HG02588 (cell line): ENCODE measurements at regions not wholly inside any gene's neighbourhood (a gene's known extent, or its start where the extent isn't known, plus 50 kb on each side); places are given as distances from the start of the nearest gene placed in this dataset.
"Not testable (repeated sequence)": the region's sequence is repeated elsewhere in the genome, so short reads cannot be mapped to it uniquely, and the experiment has no call there.

ENCODE experiments used
- ATAC-seq: cut with Tn5 transposase; IDR thresholded peaks from one replicate; pipeline ENCODE4 v1.9.1; 2021; ENCODE audit warnings: mild to moderate bottlenecking, moderate library complexity; ENCODE audit not compliant: unreplicated experiment

DNA sequence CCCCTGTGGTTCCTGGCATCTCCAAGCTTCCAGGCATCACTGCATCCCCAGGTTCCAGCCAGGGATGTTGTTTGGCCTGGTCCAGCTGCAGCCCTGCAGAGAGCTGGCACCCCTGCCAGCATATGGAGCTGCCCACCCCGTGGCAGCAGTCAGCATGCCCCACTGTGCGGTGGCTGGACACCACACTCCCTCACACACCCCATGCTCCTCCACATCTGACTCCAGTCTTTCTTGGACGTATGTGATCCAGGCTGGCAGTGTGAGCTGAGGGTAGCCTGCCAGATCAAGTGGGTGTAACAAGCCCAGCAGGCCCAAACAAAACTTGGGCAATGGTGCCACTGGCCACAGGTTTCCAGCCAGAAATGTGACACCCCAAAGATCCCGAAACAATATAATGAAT lies 620.4 kb downstream of the RWDD3 start:
- ATAC-seq: no peak

DNA sequence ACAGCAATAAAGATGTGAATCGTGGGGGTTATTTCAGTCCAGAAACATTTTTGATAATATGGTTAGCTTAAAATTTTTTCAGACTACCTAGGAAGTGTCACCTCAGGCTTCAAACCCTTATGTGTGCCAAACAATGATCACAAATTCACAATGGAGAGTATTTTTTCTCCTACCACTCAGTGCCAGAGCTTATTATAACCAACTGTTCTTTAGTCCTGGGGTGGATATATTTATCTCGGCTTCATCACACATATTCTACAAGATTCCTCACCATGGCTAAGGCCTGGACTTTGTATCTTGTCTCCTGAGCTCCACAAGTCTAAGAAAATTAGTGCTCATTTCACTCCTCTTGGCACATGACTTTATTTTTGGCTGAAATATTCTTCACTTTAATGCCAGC lies 629.1 kb downstream of the RWDD3 start:
- no peak for ATAC-seq

DNA sequence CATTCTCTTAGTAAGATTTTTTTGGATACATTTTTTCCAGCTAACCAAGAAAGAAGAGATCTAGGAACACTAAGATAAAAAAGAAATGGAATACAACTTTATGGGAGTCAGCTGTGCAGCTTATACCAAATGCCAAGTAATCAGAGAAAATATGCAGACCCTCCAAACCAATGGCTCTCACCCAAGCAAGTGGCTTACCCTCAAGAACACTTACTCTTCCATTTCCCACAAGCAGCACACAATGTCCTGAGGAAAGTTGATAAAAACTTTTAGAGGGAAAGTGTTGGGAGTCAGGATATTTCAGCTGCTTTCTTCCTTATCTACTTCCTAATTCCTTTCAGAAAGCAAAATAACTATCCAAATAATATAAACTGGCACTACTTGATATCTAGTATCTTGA lies 631.8 kb downstream of the RWDD3 start:
- ATAC-seq: no peak

DNA sequence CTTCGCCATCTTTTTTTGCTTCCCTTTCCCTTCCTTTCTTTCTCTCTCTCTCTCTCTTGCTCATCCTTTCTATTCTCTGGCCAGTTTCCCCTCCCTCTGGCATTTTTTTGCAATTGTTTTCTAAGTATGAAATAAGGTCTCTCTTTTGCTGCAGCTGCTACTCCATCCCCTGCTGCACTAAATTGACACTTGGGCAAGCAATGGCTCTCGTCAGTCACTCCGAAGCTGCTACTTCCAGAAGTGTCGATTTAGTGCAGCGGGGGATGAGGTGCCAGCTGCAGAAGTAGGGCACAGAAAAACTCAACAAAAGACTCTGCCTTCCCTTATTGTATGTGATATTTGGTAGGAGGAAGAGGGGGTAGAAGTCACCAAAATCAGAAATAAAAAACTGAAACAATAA lies 642.3 kb downstream of the RWDD3 start:
- no peak for ATAC-seq

DNA sequence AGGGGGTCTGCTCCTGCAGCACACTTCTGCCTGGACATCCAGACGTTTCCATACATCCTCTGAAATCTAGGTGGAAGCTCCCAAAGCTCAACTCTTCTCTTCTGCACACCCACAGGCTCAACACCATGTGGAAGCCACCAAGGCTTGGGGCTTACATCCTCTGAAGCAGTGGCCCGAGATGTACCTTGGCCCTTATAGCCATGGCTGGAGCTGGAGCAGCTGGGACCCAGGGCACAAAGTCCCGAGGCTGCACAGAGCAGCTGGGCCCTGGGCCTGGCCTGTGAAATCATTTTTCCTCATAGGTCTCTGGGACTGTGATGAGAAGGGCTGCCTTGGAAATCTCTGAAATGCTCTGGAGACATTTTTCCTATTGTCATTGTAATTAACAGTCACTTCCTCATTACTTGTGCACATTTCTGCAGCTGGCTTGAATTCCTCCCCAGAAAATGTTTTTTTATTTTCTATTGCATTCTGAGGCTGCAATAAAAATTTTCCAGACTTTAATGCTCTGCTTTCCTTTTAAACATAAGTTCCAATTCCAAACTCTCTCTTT lies 645.6 kb downstream of the RWDD3 start:
- ATAC-seq: no peak

DNA sequence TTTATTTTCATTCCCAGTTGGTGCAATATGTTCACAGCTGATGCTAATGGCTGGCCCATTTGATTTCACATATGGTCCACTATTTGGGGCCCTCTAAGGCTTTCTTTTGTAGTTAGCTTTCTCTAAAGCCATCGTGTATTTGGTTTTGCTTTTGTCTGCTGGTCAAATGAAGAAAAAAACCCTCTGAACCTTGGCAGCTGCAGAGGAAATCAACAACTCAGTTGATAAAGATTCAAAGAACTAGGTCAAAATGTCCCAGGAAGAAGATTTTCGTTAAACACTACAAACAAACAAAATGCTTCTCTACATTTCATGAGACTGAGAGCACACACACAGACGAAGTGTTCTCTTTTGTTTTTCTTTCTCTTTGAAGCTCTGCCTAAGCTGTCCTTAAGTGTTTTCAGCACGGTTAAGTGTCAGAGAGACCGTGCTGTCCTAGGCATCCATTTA lies 655.0 kb downstream of the RWDD3 start:
- no peak for ATAC-seq

DNA sequence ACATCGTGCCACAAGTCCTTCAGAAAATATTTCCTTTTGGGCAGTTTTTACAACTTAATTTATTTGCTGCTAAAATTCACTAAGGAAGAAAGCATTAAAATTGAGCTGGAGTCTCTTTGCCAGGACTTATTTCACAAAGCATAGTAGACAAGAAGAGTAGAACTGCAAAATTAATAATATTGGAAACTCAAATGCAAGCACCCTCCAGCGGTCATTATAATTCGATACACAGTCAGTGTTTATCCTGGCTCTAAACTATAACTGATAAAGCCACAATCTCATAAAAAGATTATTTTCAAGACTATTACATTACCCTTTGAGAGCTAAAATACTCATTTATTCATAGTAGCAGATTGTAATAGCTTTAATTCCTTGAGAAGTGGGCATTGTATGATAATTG lies 655.4 kb downstream of the RWDD3 start:
- no peak for ATAC-seq

DNA sequence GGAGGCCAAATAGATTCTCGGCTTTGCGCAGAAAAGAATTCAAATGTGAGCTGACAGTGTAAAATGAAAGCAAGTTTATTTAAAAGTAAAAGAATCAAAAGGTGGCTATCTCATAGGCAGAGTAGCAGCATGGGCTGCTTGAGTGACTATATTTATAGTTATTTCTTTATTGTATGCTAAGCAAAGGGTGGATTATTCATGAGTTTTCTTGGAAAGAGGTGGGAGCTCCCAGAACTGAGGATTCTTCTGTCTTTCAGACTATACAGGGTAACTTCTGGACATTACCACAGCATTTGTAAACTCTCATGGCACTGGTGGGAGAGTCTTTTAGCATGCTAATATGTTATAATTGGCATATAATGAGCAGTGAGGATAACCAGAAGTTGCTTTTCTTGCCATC lies 659.9 kb downstream of the RWDD3 start:
- no peak for ATAC-seq

DNA sequence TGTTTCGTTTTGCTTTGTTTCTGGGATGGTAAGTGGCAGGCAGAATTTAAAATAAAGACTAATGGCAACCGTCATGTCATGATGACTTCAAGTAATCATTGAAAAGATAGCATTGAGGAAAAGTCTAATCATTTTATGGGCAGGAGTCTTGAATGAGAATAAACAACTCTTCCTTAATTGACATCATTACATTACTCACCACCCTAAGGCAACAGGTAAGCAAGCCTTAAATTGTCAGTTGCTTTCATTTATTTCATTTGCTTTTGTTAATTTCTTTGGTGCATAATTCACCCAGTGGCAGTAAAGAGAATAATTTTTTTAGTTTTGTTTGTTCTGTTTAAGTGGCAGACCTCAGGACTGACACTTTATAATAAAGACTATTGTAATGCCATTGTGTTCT lies 669.0 kb downstream of the RWDD3 start:
- no peak for ATAC-seq

DNA sequence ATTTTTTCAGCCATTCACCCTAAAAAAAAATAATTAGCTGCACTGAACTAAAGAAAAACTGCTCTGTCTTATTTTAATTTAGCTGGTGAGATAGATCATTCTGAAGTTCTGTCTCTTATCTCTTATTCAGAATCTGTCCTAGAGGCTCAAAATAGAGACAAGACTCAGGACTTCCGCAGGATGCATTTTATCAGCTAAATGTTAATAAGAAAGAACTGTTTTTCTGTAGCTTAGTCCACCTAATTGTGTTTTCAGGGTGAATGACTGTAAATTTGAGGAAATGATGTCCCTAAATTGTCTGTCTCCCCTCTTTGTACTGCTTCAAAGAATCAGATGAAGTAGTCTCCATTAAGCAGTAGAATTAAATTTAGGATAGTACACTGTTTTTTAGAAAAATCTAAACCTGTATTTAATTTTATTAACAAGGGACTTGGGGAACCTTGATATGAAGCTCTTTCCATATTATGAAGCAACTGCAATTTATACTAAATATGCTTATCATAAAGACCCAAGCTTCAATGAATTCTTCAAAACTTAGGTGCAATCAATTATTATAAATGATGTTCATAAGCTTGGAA lies 671.9 kb downstream of the RWDD3 start:
- no peak for ATAC-seq

DNA sequence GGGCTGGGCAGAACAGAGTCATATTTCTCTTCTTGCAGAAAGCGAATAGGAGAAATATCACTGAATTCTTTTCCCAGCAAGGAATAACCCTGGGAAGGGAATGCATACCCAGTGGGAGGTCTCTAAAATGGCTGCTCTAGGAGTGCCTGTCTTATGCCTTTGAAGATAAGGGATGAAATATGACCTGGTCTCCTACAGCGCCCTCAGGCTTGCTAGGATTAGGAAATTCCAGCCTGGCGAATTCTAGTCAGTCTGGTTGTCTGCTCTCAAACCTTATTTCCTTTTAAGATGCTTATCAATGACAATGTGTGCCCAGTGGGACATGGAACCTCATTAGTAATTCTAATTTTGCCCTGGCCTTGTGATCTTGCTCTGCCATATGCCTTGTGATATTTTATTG lies 677.7 kb downstream of the RWDD3 start:
- ATAC-seq: not testable (repeated sequence)

DNA sequence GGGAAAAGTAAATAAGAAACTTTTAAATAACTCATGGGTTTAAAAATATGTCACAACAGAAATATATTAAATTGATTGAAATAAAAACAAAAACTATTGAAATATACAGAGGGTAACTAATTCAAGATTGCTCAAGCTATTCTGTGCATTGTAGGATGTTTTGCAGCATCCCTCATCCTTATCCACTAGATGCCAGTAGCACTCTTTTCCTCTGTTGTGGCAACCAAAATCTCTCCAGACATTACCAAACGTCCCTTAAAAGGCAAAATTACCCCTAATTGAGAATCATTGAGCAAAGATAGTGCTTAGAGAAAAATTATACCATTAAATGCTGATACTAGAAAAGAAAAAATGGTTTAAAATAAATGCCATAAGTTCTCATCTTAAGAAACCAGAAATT lies 682.6 kb downstream of the RWDD3 start:
- no peak for ATAC-seq

DNA sequence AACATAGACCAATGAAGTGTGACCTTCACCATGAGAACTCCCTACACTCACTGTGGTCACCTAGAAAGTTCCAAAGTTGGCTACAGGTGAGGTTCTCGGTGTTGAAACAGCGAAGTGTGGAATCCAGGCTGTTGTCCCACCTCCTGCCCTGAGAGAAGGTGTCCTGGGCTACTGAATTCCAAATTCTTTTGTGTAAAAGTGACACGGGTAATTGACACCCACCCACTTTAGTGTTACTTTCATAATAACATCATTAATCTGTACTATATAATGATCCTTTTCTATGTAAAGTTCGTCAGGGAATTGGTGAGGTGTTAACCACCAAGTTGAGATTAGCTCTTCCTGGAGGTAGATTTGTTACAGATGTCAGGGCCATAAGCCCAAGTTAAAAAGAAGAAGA lies 690.7 kb downstream of the RWDD3 start:
- no peak for ATAC-seq

DNA sequence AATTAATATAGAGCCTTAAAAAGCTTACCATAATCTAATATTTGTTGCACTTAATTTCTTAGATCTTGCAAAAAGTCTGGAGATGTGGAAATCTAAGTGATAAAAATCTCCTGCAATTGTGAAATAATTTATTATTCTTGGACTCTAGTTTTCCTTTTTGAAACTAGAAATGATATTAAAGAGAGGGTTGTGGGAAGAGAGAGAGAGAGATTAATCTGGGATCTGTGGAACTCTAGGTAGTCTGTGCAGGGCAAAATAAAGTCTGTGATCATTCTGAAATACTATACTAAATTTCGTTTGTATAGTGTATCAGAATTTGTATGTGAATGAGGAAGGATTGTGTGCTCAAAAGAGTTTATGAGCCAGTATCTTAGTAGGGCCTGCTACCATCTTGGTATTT lies 692.3 kb downstream of the RWDD3 start:
- no peak for ATAC-seq

DNA sequence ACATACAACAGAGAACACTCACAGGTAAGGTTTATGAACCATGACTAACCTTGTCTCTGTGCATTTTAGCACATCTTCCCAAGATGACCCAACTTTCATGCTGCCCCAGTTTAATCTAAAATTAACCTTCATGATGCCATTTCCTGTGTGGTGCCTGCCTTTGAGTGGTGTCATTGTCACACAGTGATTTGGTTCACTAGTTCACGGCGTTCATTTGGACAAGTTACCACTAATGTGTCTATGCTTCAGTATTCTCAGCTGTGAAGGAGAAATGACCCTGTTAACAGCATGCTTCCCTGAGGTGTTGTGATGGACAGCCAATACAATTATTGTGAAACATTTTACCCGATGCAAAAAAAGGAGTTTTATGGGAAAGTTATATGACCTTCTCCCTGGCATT lies 693.1 kb downstream of the RWDD3 start:
- ATAC-seq: no peak

DNA sequence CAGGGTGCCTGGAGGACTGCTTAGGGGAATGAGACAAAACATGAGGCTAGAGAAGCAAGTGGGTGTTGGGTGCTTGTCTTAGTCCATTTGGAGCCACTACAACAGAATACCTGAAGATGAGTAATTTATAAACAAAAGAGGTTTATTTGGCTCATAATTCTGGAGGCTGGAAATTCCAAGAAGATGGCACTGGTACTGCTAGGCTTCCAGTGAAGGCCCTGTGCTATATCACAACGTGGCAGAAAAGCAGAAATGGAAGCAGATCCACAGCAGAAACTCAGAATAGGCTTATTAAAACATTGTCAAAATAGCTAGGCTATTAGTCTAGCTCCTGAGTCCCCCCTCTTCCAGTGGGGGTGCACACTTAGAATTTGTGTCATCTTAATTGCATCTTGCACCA lies 701.7 kb downstream of the RWDD3 start:
- ATAC-seq: no peak

DNA sequence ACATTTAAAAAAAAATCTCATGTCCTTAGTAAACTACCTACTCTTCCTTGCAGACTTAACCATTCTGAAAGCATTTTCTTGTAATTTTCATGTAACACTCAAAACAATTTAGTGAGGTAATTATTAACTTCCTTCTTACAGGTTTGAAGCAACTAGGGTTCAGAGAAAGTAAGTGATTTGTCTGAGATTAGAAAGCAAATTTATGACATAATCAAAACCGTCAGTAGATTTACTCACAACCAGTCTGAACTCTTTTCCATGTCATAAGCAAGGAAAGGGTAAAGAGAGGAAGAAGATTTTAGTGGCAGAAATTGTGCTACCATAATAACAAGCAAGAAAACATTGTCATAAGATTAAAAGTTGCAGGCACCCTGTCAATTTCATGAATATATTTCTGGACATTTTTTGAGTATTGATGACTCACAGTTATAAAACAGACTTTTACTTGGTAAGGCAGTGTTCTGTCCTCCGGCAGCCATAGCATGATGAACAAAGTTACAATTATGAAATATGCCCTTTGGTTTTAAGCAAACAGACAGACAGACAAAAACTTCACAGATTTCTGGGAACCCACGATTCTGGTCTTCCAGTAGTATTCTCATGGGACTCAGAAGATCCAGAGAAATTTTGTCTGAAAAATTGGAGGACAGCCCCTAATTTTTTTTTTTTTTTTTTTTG lies 707.2 kb downstream of the RWDD3 start:
- ATAC-seq: no peak

DNA sequence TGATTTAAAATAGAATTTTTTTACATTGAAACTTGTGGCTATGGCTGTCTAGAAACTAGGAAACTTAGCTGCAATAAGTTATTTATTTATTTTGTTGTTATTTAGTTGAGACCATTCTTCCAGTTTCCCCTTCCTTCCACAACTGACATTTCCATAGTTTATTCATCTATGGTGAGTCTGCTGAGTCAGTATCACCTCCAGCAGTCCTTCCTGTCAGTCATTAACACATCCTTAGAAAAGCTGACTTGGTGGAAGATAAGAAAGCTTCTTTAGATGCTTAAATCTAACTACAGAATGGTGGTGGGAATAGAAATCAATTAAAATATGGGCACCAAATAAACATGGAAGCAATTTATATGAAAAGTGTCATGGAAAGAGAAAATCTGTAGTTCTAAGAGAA lies 714.0 kb downstream of the RWDD3 start:
- no peak for ATAC-seq

DNA sequence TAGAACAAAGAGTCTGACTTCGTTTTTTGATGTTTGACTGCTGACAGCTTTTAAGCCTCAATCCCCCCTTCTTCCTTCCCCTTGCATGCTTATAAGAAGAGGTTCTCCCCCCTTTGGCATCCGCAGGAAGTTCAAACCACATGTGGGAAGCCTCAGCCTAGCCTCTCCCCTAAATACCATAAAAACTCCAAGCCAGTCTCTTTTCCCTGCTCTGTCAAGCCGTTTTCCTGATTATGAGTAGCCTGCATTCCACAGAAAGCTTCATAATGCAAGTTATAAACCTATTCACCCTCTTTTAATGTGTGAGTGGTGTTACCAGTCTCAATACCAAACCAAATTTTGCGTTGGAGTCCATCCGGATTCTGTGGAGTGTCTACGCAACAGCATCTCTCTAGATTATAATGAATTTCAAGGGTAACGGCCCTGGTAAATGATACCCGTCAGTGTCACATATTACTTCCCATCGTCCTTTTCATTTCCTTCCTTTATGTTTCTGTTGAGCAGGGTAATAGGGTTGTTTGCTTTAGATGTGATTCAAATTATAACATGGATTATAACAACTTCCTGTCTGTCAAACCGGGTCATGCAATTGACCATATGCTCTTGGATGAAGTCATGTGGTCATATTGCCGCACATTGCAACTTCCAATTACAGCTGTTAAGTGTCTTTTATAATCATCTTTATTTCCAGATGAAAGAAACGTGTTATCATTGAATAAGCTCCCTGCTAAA lies 717.5 kb downstream of the RWDD3 start:
- ATAC-seq: no peak

DNA sequence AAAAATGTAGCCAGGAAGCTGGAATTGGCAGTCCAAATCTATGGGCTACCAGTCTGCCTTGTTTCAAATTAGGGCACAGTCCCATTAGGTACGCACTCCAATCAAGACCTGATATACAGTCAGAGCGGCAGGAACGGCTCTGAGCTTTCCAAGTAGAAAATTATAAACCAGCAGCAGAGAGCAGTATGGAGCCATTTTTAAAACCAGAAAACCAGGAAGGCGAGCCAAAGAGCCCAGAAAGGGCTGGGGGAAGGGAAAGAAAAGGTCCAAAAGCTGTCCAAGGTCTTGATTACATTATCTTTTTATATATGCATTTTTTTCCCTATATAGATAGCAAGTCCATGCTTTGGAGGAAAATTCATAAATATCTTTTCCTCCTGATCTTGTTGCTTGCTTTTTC lies 719.0 kb downstream of the RWDD3 start:
- ATAC-seq: no peak

DNA sequence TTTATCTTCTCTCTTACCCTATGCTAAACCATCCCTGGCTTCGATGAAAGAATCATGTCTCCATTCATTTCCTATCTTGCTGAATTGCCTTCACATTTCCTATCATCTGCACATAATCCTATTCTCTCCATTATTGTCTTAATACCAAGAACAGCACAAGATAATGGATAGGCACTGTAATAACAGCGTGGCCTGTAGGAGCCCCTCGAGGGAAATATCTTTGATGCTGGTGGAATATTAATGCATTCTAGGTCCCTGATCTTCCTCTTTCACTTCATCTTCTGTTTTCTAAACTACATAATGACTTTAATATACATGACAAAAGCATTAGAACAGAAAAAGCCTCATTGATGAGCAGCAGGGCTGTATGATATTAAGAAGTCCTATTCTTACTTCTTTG lies 720.6 kb downstream of the RWDD3 start:
- ATAC-seq: no peak

DNA sequence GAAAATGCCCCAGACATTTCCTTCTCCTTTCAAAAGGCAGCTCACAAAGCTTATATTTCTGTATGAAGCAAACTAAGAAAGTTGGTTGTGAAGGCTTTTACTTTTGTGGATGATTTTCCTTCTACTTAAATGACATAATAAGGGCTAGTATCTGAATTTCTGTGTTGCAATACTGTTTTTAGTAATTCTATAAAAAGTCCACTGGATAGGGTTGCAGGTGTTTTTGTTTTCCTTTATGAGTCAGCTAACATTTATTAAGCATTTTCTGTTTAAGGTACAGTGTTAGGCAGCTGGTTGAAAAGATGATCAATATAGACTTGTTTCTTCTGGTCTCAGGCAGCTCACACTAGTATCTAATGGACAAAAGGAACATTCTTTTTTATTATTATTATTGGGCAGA lies 722.2 kb downstream of the RWDD3 start:
- no peak for ATAC-seq
